Vagina (tissue), 2 donors: ENCODE measurements at regions not wholly inside any gene's neighbourhood (a gene's known extent, or its start where the extent isn't known, plus 50 kb on each side); places are given as distances from the start of the nearest gene placed in this dataset.

ENCODE experiments used
- DNase-seq, 2 donors: peaks; one replicate each; pipeline ENCODE4 v3.0.0-alpha.2; 2017; ENCODE audit errors: extremely low spot score in 2 of 2
- H3K27ac ChIP-seq: fragments of 200-600 bp; sonication (generic); one replicate; pipeline ENCODE4 v1.5.1; 2019
- H3K27me3 ChIP-seq: fragments of 200-600 bp; sonication (generic); one replicate; pipeline ENCODE4 v1.5.1; 2019
- H3K36me3 ChIP-seq, 2 donors: fragments of 200-600 bp; sonication (generic); one replicate each; pipeline ENCODE4 v1.5.1; 2017 to 2019
- H3K4me1 ChIP-seq: fragments of 200-600 bp; sonication (generic); one replicate; pipeline ENCODE4 v1.5.1; 2019
- H3K4me3 ChIP-seq, 2 donors: fragments of 200-600 bp; sonication (generic); 1 replicate in 1 of 2; 2 replicates in 1 of 2; pipeline ENCODE4 v1.5.1; 2016 to 2019
- H3K9me3 ChIP-seq: fragments of 200-600 bp; sonication (generic); one replicate; pipeline ENCODE4 v1.5.1; 2019
- CTCF ChIP-seq, 3 experiments: fragments of 450-650 bp in 2 of 3; fragments of 200-600 bp in 1 of 3; sonication (generic) in 1 of 3; IDR thresholded peaks; one replicate each; pipeline ENCODE4 v1.5.1; 2017 to 2019; ENCODE audit warnings: antibody characterized with exemption in 3 of 3, mild to moderate bottlenecking in 2 of 3, moderate library complexity in 2 of 3
- POLR2A ChIP-seq, 2 donors: fragments of 450-650 bp; IDR thresholded peaks; one replicate each; pipeline ENCODE4 v1.6.1; 2017; ENCODE audit warnings: antibody characterized with exemption in 2 of 2, mild to moderate bottlenecking in 2 of 2, moderate library complexity in 2 of 2
- POLR2AphosphoS5 ChIP-seq, 2 donors: sonication (generic); formaldehyde crosslinking; IDR thresholded peaks; one replicate each; pipeline ENCODE4 v1.9.0; 2017; ENCODE audit warnings: antibody characterized with exemption in 2 of 2, mild to moderate bottlenecking in 2 of 2, low read depth in 1 of 2; ENCODE audit not compliant: insufficient read depth in 1 of 2
- intact Hi-C: fragments of 100-400 bp; cut with DNase I; formaldehyde crosslinking; loops from one replicate; pipeline ENCODE4 v1.15.1; 2023

- Histone ChIP-seq H3K36me3 (no peaks in the 10 kb centered on the region), H3K9me3 (no peaks in the 10 kb centered on the region), H3K27me3 (no peaks in the 10 kb centered on the region), H3K27ac (no peak overlapping the region), H3K4me3 (no peak overlapping the region), H3K4me1 (no peaks in the 10 kb centered on the region)
- intact Hi-C loops, result no loop called here
- no peak for DNase-seq
- TF ChIP-seq CTCF (IDR thresholded peaks at IDR 0.05), result no peak
- TF ChIP-seq POLR2A (IDR thresholded peaks at IDR 0.05), result no peak
- no peak for TF ChIP-seq POLR2AphosphoS5 (IDR thresholded peaks at IDR 0.05; ENCODE audit: insufficient read depth in 1 of 2, low read depth in 1 of 2)
Observed at GRCh38 chrX:99305573-99305972, 1104.5 kb downstream of the PCDH19 start.

GRCh38 chrX:99301990-99302389 is 1108.1 kb downstream of the PCDH19 start:
- Histone ChIP-seq H3K4me1 (no peaks in the 10 kb centered on the region), H3K9me3 (no peaks in the 10 kb centered on the region), H3K27ac (no peak overlapping the region), H3K27me3 (no peaks in the 10 kb centered on the region), H3K36me3 (no peaks in the 10 kb centered on the region), H3K4me3 (no peak overlapping the region)
- no peak for DNase-seq
- TF ChIP-seq POLR2A (IDR thresholded peaks at IDR 0.05) (no peak), POLR2AphosphoS5 (IDR thresholded peaks at IDR 0.05; ENCODE audit: insufficient read depth in 1 of 2, low read depth in 1 of 2) (no peak), CTCF (IDR thresholded peaks at IDR 0.05) (no peak)
- intact Hi-C loops, result no loop called here

- H3K27ac ChIP-seq, result no peak overlapping the region
- DNase-seq, result no peak
- no peaks in the 10 kb centered on the region for H3K4me1 ChIP-seq
- H3K9me3 ChIP-seq, result no peaks in the 10 kb centered on the region
- no peaks in the 10 kb centered on the region for H3K27me3 ChIP-seq
- intact Hi-C loops, result no loop called here
- H3K4me3 ChIP-seq, result no peak overlapping the region
- H3K36me3 ChIP-seq, result no peaks in the 10 kb centered on the region
- TF ChIP-seq POLR2AphosphoS5 (IDR thresholded peaks at IDR 0.05; ENCODE audit: insufficient read depth in 1 of 2, low read depth in 1 of 2), result no peak
- no peak for TF ChIP-seq CTCF (IDR thresholded peaks at IDR 0.05)
Observed at GRCh38 chrX:99271641-99272040, 1138.4 kb downstream of the PCDH19 start.

GRCh38 chrX:99266255-99266654 is 1143.8 kb downstream of the PCDH19 start:
- intact Hi-C loops, result no loop called here

GRCh38 chrX:99248180-99248579 is 1161.9 kb downstream of the PCDH19 start:
- no peaks in the 10 kb centered on the region for H3K27me3 ChIP-seq
- no peaks in the 10 kb centered on the region for H3K4me1 ChIP-seq
- DNase-seq, result no peak
- no peak overlapping the region for H3K27ac ChIP-seq
- H3K36me3 ChIP-seq, result no peaks in the 10 kb centered on the region
- H3K4me3 ChIP-seq, result no peak overlapping the region
- no peaks in the 10 kb centered on the region for H3K9me3 ChIP-seq
- intact Hi-C loops, result no loop called here
- no peak for TF ChIP-seq CTCF (IDR thresholded peaks at IDR 0.05)
- TF ChIP-seq POLR2AphosphoS5 (IDR thresholded peaks at IDR 0.05; ENCODE audit: insufficient read depth in 1 of 2, low read depth in 1 of 2), result no peak
- TF ChIP-seq POLR2A (IDR thresholded peaks at IDR 0.05), result no peak

More at GRCh38 chrX:99266255-99266654, 1143.8 kb downstream of the PCDH19 start:
- Histone ChIP-seq H3K36me3 (no peaks in the 10 kb centered on the region), H3K27me3 (no peaks in the 10 kb centered on the region), H3K27ac (no peak overlapping the region), H3K9me3 (no peaks in the 10 kb centered on the region), H3K4me1 (no peaks in the 10 kb centered on the region), H3K4me3 (no peak overlapping the region)
- TF ChIP-seq POLR2A (IDR thresholded peaks at IDR 0.05) (no peak), CTCF (IDR thresholded peaks at IDR 0.05) (no peak), POLR2AphosphoS5 (IDR thresholded peaks at IDR 0.05; ENCODE audit: insufficient read depth in 1 of 2, low read depth in 1 of 2) (no peak)
- DNase-seq, result no peak
